Breast epithelium (tissue), 4 donors: ENCODE measurements at regions not wholly inside any gene's neighbourhood (a gene's known extent, or its start where the extent isn't known, plus 50 kb on each side); places are given as distances from the start of the nearest gene placed in this dataset.

Experiments
- DNase-seq, 2 donors: peaks; one replicate each; pipeline ENCODE4 v3.0.0-alpha.2; 2019; ENCODE audit warnings: low spot score in 2 of 2
- H3K27ac ChIP-seq, 2 donors: fragments of 200-600 bp; sonication (generic) in 1 of 2; one replicate each; pipeline ENCODE4 v1.5.1; 2016 to 2019; ENCODE audit warnings: mild to moderate bottlenecking in 1 of 2
- H3K27me3 ChIP-seq, 2 donors: fragments of 200-600 bp; sonication (generic) in 1 of 2; one replicate each; pipeline versions ENCODE4 v1.5.1 to v1.6.0; 2017 to 2019; ENCODE audit warnings: control low read depth in 1 of 2, mild to moderate bottlenecking in 1 of 2
- H3K36me3 ChIP-seq: fragments of 200-600 bp; one replicate; pipeline ENCODE4 v1.5.1; 2019
- H3K4me1 ChIP-seq, 2 donors: fragments of 200-600 bp; sonication (generic); one replicate each; pipeline ENCODE4 v1.5.1; 2016 to 2019; ENCODE audit warnings: control low read depth in 1 of 2
- H3K4me3 ChIP-seq, 3 donors: fragments of 200-600 bp; sonication (generic); 1 replicate in 2 of 3; 2 replicates in 1 of 3; pipeline ENCODE4 v1.5.1; 2016 to 2019; ENCODE audit warnings: mild to moderate bottlenecking in 3 of 3, moderate library complexity in 2 of 3
- H3K9me3 ChIP-seq, 2 donors: fragments of 200-600 bp; sonication (generic) in 1 of 2; one replicate each; pipeline ENCODE4 v1.5.1; 2016 to 2019; ENCODE audit warnings: control low read depth in 1 of 2
- CTCF ChIP-seq, 3 donors: fragments of 450-650 bp; IDR thresholded peaks; one replicate each; pipeline ENCODE4 v1.5.1; 2016 to 2017; ENCODE audit warnings: antibody characterized with exemption in 3 of 3, mild to moderate bottlenecking in 3 of 3, moderate library complexity in 3 of 3
- POLR2A ChIP-seq: fragments of 450-650 bp; IDR thresholded peaks from one replicate; pipeline ENCODE4 v1.6.1; 2016; ENCODE audit warnings: antibody characterized with exemption, mild to moderate bottlenecking, moderate library complexity
- POLR2AphosphoS5 ChIP-seq, 3 donors: sonication (generic); formaldehyde crosslinking; IDR thresholded peaks; one replicate each; pipeline ENCODE4 v1.6.1; 2017; ENCODE audit warnings: antibody characterized with exemption in 3 of 3
- intact Hi-C: fragments of 100-400 bp; cut with DNase I; formaldehyde crosslinking; loops from one replicate; pipeline ENCODE4 v1.15.1; 2023; ENCODE audit warnings: low total_unique reads

DNA sequence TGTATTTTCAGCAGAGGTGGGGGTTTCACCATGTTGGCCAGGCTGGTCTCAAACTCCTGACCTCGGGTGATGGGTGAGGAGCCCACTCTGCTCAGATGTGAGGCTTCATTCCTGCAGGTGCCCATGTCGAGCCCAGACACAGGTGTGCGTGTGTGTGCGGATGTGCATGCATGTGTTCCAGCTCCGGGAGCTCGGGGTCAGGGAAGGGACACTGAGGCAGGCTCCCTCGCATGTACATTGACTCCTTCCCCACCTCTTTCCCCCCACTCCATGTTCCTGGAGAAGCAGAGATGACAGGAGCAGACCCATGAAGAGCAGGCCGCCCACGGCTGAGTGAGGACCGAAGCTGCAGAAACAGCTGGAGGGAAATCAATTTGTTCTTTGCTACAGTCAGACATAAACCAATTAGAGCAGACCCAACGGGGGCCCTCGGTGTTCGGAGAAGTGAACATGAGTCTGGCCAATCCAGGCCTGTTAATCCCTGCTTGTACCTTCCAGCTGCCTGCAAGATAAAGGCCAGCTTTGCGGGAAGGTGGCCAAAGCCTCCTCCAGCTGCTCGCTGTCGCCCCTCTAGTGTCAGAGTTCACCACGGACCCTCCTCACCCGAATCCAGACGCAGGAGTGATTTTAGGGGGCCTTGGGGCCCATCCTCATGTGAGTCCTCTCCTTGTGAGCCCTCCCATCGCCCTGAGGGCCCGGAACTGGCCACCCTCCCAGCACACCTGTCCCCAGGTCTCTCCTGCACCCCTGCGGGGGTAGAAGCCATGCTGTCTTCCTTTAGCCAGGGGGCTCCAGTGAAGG lies 321.0 kb upstream of the RTL1 start:
- DNase-seq, result no peak
- intact Hi-C loops, result no loop called here
- Histone ChIP-seq H3K27ac (no peak overlapping the region), H3K4me3 (no peak overlapping the region), H3K36me3 (no peaks in the 10 kb centered on the region), H3K9me3 (no peaks in the 10 kb centered on the region), H3K27me3 (no peaks in the 10 kb centered on the region), H3K4me1 (no peaks in the 10 kb centered on the region)
- no peak for TF ChIP-seq POLR2A
- TF ChIP-seq POLR2AphosphoS5 (IDR thresholded peaks at IDR 0.05), result no peak
- TF ChIP-seq CTCF (IDR thresholded peaks at IDR 0.05), result no peak

- H3K27ac ChIP-seq, result no peak overlapping the region
- no peaks in the 10 kb centered on the region for H3K4me1 ChIP-seq
- intact Hi-C loops, result no loop called here
- H3K4me3 ChIP-seq, result no peak overlapping the region
- H3K27me3 ChIP-seq, result no peaks in the 10 kb centered on the region
- no peaks in the 10 kb centered on the region for H3K36me3 ChIP-seq
- TF ChIP-seq POLR2A (no peak), CTCF (IDR thresholded peaks at IDR 0.05) (no peak), POLR2AphosphoS5 (IDR thresholded peaks at IDR 0.05) (no peak)
- no peaks in the 10 kb centered on the region for H3K9me3 ChIP-seq
- no peak for DNase-seq
These were observed 321.9 kb upstream of the RTL1 start for GRCh38 chr14:101225157-101226152.

DNA sequence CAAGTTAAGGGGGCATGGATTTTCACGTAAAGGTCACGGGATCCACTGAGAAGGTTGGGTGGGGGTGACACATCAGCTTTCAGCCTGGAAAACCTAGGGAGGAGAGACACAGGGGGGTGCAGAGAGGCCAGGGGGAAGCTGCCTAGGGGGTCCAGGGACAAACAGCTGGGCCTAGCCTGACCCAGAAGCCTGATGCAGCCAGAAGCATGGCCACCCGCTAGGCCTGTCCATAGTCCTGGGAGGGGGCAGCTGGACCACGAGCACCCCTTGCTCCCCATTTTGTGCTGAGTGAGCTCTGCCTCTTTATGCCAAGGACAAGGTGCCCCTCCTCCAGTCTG lies 322.7 kb upstream of the RTL1 start:
- no peak for DNase-seq
- H3K9me3 ChIP-seq, result no peaks in the 10 kb centered on the region
- intact Hi-C loops, result no loop called here
- TF ChIP-seq POLR2A, result no peak
- TF ChIP-seq POLR2AphosphoS5 (IDR thresholded peaks at IDR 0.05), result no peak
- no peak for TF ChIP-seq CTCF (IDR thresholded peaks at IDR 0.05)
- H3K4me3 ChIP-seq, result no peak overlapping the region
- H3K27me3 ChIP-seq, result no peaks in the 10 kb centered on the region
- no peaks in the 10 kb centered on the region for H3K36me3 ChIP-seq
- H3K4me1 ChIP-seq, result no peaks in the 10 kb centered on the region
- H3K27ac ChIP-seq, result no peak overlapping the region

GRCh38 chr14:101226603-101227425 lies 323.3 kb upstream of the RTL1 start:
- no peak for DNase-seq
- Histone ChIP-seq H3K27ac (no peak overlapping the region), H3K36me3 (no peaks in the 10 kb centered on the region), H3K9me3 (no peaks in the 10 kb centered on the region), H3K27me3 (no peaks in the 10 kb centered on the region), H3K4me3 (no peak overlapping the region), H3K4me1 (no peaks in the 10 kb centered on the region)
- TF ChIP-seq POLR2AphosphoS5 (IDR thresholded peaks at IDR 0.05), result no peak
- no peak for TF ChIP-seq CTCF (IDR thresholded peaks at IDR 0.05)
- no peak for TF ChIP-seq POLR2A
- intact Hi-C loops, result no loop called here
